ENCODE measurements at regions not wholly inside any gene's neighbourhood (a gene's known extent, or its start where the extent isn't known, plus 50 kb on each side); places are given as distances from the start of the nearest gene placed in this dataset.

DNA sequence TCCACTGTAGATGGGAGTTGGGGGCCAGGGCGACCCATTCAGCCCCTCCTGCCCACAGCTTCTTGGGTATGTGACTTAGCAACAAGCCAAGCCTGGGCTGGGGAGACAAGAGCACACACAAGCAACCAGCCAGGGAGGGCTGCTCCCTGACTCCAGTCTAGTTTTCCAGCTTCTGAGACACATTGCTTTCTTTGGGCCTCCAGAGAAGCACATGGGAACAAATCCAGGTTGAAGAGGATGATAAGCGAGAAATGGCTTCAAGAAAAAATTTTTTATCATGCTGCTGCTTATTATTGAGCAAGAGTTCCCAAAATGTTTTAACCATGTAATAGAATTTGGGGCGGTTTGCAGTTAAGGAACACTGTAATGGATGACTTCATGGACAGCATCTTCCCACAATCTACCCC lies 173.7 kb downstream of the SOX9 start:
- H3K36me3 ChIP-seq (ENCODE audit: low read depth, missing control alignments) = no peaks in the 10 kb centered on the region
- 84 to 86% methylated on average over 3 of the region's 3 CpGs for WGBS, 2 donors
- H3K27ac ChIP-seq = no peak overlapping the region
- no peak for DNase-seq
- no peaks in the 10 kb centered on the region for H3K9me3 ChIP-seq
- TF ChIP-seq, protein P1, sequence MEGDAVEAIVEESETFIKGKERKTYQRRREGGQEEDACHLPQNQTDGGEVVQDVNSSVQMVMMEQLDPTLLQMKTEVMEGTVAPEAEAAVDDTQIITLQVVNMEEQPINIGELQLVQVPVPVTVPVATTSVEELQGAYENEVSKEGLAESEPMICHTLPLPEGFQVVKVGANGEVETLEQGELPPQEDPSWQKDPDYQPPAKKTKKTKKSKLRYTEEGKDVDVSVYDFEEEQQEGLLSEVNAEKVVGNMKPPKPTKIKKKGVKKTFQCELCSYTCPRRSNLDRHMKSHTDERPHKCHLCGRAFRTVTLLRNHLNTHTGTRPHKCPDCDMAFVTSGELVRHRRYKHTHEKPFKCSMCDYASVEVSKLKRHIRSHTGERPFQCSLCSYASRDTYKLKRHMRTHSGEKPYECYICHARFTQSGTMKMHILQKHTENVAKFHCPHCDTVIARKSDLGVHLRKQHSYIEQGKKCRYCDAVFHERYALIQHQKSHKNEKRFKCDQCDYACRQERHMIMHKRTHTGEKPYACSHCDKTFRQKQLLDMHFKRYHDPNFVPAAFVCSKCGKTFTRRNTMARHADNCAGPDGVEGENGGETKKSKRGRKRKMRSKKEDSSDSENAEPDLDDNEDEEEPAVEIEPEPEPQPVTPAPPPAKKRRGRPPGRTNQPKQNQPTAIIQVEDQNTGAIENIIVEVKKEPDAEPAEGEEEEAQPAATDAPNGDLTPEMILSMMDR (IDR thresholded peaks at IDR 0.05) = no peak
- no peak for TF ChIP-seq POLR2A (IDR thresholded peaks at IDR 0.05)
- no peaks in the 10 kb centered on the region for H3K27me3 ChIP-seq
- peaks cover 6% of the 10 kb centered on the region for H3K4me1 ChIP-seq
- intact Hi-C loops (cut with DNase I; ENCODE audit: low total_unique reads) = no loop called here
- H3K4me3 ChIP-seq = no peak overlapping the region

DNA sequence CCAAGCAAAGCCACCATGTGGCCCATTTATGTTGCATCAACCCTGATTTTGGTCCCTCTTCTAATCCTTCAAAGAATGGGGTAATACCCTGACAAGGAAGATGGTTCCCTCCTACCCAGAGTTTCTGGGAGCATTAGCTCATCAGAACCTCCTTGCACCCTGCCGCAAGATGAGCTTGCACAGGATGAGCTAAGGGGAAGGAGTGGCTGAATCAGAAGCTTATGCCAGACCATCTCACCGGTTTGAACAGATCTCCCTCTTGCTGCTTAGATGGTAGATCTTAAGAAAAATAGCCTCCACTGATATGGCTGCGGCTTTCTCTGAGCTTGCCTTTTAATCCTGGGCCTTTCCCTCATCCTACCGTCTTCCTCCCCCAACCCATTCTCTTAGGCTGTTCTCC lies 175.1 kb downstream of the SOX9 start:
- TF ChIP-seq, protein P1 (IDR thresholded peaks at IDR 0.05) = no peak
- TF ChIP-seq POLR2A (IDR thresholded peaks at IDR 0.05) = no peak
- H3K9me3 ChIP-seq = no peaks in the 10 kb centered on the region
- no peaks in the 10 kb centered on the region for H3K36me3 ChIP-seq (ENCODE audit: low read depth, missing control alignments)
- peak overlapping the region in 1 of 2 donors; percentile 35 for H3K27ac ChIP-seq
- intact Hi-C loops (cut with DNase I; ENCODE audit: low total_unique reads) = no loop called here
- DNase-seq = no peak
- no peaks in the 10 kb centered on the region for H3K27me3 ChIP-seq
- no peak overlapping the region for H3K4me3 ChIP-seq
- H3K4me1 ChIP-seq = peaks cover 6% of the 10 kb centered on the region
- WGBS, 2 donors = 83 to 95% methylated on average over 4 of the region's 4 CpGs

DNA sequence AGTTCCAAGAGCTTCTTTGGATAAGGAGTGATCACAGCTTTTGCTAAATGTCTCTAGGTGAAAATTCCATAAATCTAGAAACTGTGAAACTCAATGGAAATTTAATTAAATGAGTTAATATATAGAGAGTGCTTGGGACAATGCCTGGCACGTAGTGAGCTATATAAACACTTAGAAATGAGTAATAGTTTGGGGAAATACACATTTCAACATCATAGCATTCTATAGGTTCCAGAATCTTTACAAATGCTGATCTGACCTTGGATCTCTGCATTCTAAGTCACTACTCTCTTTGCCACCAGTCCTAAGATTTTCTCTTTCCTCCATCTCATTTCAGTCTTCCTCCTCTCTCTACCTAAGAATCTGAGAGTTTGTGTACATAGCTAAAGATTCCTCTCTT lies 175.6 kb downstream of the SOX9 start:
- Histone ChIP-seq H3K27me3 (no peaks in the 10 kb centered on the region), H3K36me3 (ENCODE audit: low read depth, missing control alignments) (no peaks in the 10 kb centered on the region), H3K4me3 (no peak overlapping the region), H3K4me1 (peaks cover 7% of the 10 kb centered on the region), H3K27ac (no peak overlapping the region), H3K9me3 (no peaks in the 10 kb centered on the region)
- 71 to 80% methylated on average over 1 of the region's 1 CpG for WGBS, 2 donors
- DNase-seq = no peak
- intact Hi-C loops (cut with DNase I; ENCODE audit: low total_unique reads) = no loop called here
- TF ChIP-seq, protein P1 (IDR thresholded peaks at IDR 0.05) = no peak
- TF ChIP-seq POLR2A (IDR thresholded peaks at IDR 0.05) = no peak

DNA sequence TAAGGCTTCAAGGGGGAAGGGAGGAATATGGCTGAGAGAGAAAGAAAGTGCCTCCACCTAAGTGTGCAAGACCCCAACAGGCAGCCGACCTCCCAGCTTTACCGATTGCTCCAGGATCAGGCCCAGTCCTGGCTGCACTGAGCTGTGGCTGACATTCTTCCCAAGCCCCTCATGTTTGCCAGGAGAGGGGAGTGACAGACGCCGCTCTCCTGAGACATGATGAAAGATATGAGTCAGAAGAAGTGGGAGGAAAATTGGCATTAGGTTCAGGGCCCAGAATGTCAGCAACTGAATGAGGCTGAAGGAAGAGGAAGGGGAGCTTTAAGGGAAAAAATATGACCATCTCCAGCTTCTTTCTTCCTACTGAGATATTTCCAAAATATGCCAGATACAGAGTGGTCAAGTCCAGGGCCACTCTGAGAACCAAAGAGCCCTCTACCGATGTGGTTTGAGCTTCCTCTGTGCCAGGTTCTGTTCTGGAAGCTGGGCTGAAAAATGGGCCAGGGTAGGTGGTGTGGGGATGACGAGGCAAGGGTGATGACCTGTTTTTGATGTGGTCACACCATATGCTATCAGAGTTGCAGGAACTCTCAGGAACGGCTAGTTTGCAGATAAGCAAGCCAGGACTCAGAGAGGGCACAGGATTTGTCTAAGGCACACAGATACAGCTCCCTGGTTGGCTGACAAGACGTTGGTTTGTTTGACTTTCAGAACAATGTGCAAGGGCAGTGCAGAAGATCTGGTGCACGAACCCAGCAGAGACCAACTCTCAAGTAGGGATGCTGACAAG lies 176.7 kb downstream of the SOX9 start:
- no peaks in the 10 kb centered on the region for H3K9me3 ChIP-seq
- H3K36me3 ChIP-seq (ENCODE audit: low read depth, missing control alignments) = no peaks in the 10 kb centered on the region
- 59% methylated on average over 9 of the region's 9 CpGs for WGBS, 2 donors
- no peaks in the 10 kb centered on the region for H3K27me3 ChIP-seq
- intact Hi-C loops (cut with DNase I; ENCODE audit: low total_unique reads) = no loop called here
- no peak overlapping the region for H3K4me3 ChIP-seq
- peak overlapping the region; percentile 21 to 36 for H3K27ac ChIP-seq
- peaks cover 11% of the 10 kb centered on the region for H3K4me1 ChIP-seq
- DNase-seq = peak; percentile 41
- TF ChIP-seq, protein P1 (IDR thresholded peaks at IDR 0.05) = no peak
- TF ChIP-seq POLR2A (IDR thresholded peaks at IDR 0.05) = no peak

DNA sequence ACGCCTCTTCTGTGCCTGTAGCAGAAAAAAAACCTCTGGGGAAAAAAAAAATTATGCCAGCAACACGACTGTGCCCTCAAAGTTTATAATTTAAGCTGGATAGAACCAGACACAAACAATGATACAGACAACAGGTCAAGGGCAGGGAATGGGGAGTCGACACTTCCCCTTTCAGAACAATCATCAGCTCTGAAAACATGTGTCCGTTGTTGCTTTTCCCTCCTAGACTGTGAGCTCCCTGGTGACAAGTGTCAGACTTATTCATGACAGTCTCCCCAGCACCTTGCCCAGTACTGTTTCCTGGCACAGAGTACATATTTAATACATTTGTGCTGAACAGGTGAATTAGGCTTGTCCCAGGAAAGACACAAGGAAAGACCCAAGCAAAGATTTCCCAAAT lies 178.3 kb downstream of the SOX9 start:
- TF ChIP-seq POLR2A (IDR thresholded peaks at IDR 0.05) = no peak
- TF ChIP-seq, protein P1 (IDR thresholded peaks at IDR 0.05) = no peak
- no peak overlapping the region for H3K27ac ChIP-seq

More for the DNA sequence above, 178.3 kb downstream of the SOX9 start:
- Histone ChIP-seq H3K9me3 (no peaks in the 10 kb centered on the region), H3K4me1 (peaks cover 11% of the 10 kb centered on the region), H3K36me3 (ENCODE audit: low read depth, missing control alignments) (no peaks in the 10 kb centered on the region), H3K27me3 (no peaks in the 10 kb centered on the region), H3K4me3 (no peak overlapping the region)
- 50 to 58% methylated on average over 4 of the region's 4 CpGs for WGBS, 2 donors
- intact Hi-C loops (cut with DNase I; ENCODE audit: low total_unique reads) = no loop called here
- peak; percentile 37 for DNase-seq

Measured in testis (tissue), 2 donors.